CD4-positive, alpha-beta T cell (primary cell): ENCODE measurements at regions not wholly inside any gene's neighbourhood (a gene's known extent, or its start where the extent isn't known, plus 50 kb on each side); places are given as distances from the start of the nearest gene placed in this dataset.

ENCODE experiments used
- ATAC-seq: fragments of 200-7000 bp; cut with Tn5 transposase; one replicate; pipeline ENCODE4 v1.10.0; 2022; ENCODE audit warnings: mild to moderate bottlenecking; ENCODE audit not compliant: poor library complexity
- CTCF ChIA-PET: fragments of 350-600 bp; sonication (Branson Sonifier 250); formaldehyde crosslinking; loops from one replicate; lab custom pipeline; 2021; ENCODE audit warnings: antibody characterized with exemption, inconsistent platforms; lab: Charles Lee
- POLR2A ChIA-PET: fragments of 350-600 bp; sonication (Branson Sonifier 250); formaldehyde crosslinking; loops from one replicate; lab custom pipeline; 2021; ENCODE audit warnings: antibody characterized with exemption, inconsistent platforms; lab: Charles Lee
- DNase-seq, 14 experiments: peaks; one replicate each; pipeline ENCODE4 v3.0.0-alpha.2; 2013 to 2020; ENCODE audit warnings: mixed read lengths in 2 of 14
- H3K27ac ChIP-seq, 2 donors: one replicate each; pipeline versions ENCODE4 v1.5.1 to v1.7.0; 2013; ENCODE audit warnings: low read length in 2 of 2, low read depth in 1 of 2, mild to moderate bottlenecking in 1 of 2
- H3K27me3 ChIP-seq, 2 experiments: 1 replicate in 1 of 2; 2 replicates in 1 of 2; pipeline versions ENCODE4 v1.6.1 to v1.7.0; 2013; ENCODE audit warnings: low read length in 2 of 2, control low read depth in 1 of 2, mild to moderate bottlenecking in 1 of 2, moderate library complexity in 1 of 2; ENCODE audit not compliant: insufficient read depth in 2 of 2, control insufficient read depth in 1 of 2
- H3K36me3 ChIP-seq: one replicate; pipeline ENCODE4 v1.6.1; 2013; ENCODE audit warnings: low read length, control low read depth; ENCODE audit not compliant: insufficient read depth
- H3K4me1 ChIP-seq: one replicate; pipeline ENCODE4 v1.6.1; 2013; ENCODE audit warnings: low read length, control low read depth; ENCODE audit not compliant: insufficient read depth
- H3K4me3 ChIP-seq: one replicate; pipeline ENCODE4 v1.5.1; 2013; ENCODE audit warnings: mild to moderate bottlenecking, low read length, moderate library complexity
- H3K9me3 ChIP-seq, 2 experiments: 1 replicate in 1 of 2; 2 replicates in 1 of 2; pipeline versions ENCODE4 v1.6.1 to v1.7.0; 2013; ENCODE audit warnings: low read length in 2 of 2, mild to moderate bottlenecking in 2 of 2, control low read depth in 1 of 2, moderate library complexity in 1 of 2; ENCODE audit not compliant: control insufficient read depth in 1 of 2, insufficient read depth in 1 of 2
- H3K27ac Mint-ChIP-seq: one replicate; pipeline ENCODE4 v1.8.0; 2020; ENCODE audit warnings: mixed read lengths
- H3K27me3 Mint-ChIP-seq: one replicate; pipeline ENCODE4 v1.8.0; 2021; ENCODE audit warnings: mixed read lengths
- H3K36me3 Mint-ChIP-seq: one replicate; pipeline ENCODE4 v1.8.0; 2021; ENCODE audit warnings: low read depth, mixed read lengths
- H3K4me1 Mint-ChIP-seq: one replicate; pipeline ENCODE4 v1.8.0; 2021; ENCODE audit warnings: low read depth, mixed read lengths
- H3K4me3 Mint-ChIP-seq: one replicate; pipeline ENCODE4 v1.8.0; 2020; ENCODE audit warnings: mild to moderate bottlenecking, mixed read lengths
- H3K9me3 Mint-ChIP-seq: one replicate; pipeline ENCODE4 v1.8.0; 2020; ENCODE audit warnings: mixed read lengths
- CTCF ChIP-seq: fragments of 200-600 bp; IDR thresholded peaks from one replicate; pipeline ENCODE4 v1.8.0; 2022; ENCODE audit warnings: antibody characterized with exemption, mild to moderate bottlenecking
- intact Hi-C, 2 experiments: fragments of 100-400 bp; cut with DNase I in 1 of 2; cut with micrococcal nuclease in 1 of 2; formaldehyde crosslinking; loops; one replicate each; pipeline versions ENCODE4 v1.15.1 to v1.9.0; 2023 to 2025; cut with DNase I, micrococcal nuclease

GRCh38 chr13:90706631-90707030 lies 640.9 kb upstream of the MIR17HG start:
- no peaks in the 10 kb centered on the region for H3K9me3 ChIP-seq
- Mint-ChIP-seq H3K4me3 (no peak overlapping the region), H3K27ac (no peak overlapping the region), H3K4me1 (no peaks in the 10 kb centered on the region), H3K36me3 (no peaks in the 10 kb centered on the region), H3K27me3 (no peaks in the 10 kb centered on the region), H3K9me3 (peaks cover 3% of the 10 kb centered on the region)
- no peaks in the 10 kb centered on the region for H3K36me3 ChIP-seq
- H3K4me1 ChIP-seq = no peaks in the 10 kb centered on the region
- CTCF ChIA-PET = no interaction called here
- ATAC-seq (no peak), DNase-seq (no peak)
- intact Hi-C loops = no loop called here
- H3K4me3 ChIP-seq = no peak overlapping the region
- H3K27me3 ChIP-seq = no peaks in the 10 kb centered on the region
- TF ChIP-seq CTCF = no peak
- POLR2A ChIA-PET = no interaction called here
- no peak overlapping the region for H3K27ac ChIP-seq

- Mint-ChIP-seq H3K36me3 (no peaks in the 10 kb centered on the region), H3K4me1 (no peaks in the 10 kb centered on the region), H3K27ac (no peak overlapping the region), H3K4me3 (no peak overlapping the region), H3K27me3 (no peaks in the 10 kb centered on the region), H3K9me3 (peaks cover 3% of the 10 kb centered on the region)
- Histone ChIP-seq H3K4me1 (no peaks in the 10 kb centered on the region), H3K27ac (no peak overlapping the region), H3K4me3 (no peak overlapping the region), H3K9me3 (no peaks in the 10 kb centered on the region), H3K27me3 (no peaks in the 10 kb centered on the region), H3K36me3 (no peaks in the 10 kb centered on the region)
- no peak for TF ChIP-seq CTCF
- no peak for DNase-seq
- no peak for ATAC-seq
- intact Hi-C loops = no loop called here
- ChIA-PET POLR2A (no interaction called here), CTCF (no interaction called here)
These were observed 639.4 kb upstream of the MIR17HG start for GRCh38 chr13:90708128-90708527.

GRCh38 chr13:90709319-90709718 lies 638.2 kb upstream of the MIR17HG start:
- Histone ChIP-seq H3K36me3 (no peaks in the 10 kb centered on the region), H3K27me3 (no peaks in the 10 kb centered on the region), H3K9me3 (no peaks in the 10 kb centered on the region), H3K27ac (no peak overlapping the region), H3K4me3 (no peak overlapping the region), H3K4me1 (no peaks in the 10 kb centered on the region)
- no peak for TF ChIP-seq CTCF
- CTCF ChIA-PET = no interaction called here
- no peak overlapping the region for H3K4me3 Mint-ChIP-seq
- H3K27ac Mint-ChIP-seq = no peak overlapping the region
- POLR2A ChIA-PET = no interaction called here
- H3K4me1 Mint-ChIP-seq = no peaks in the 10 kb centered on the region
- DNase-seq (no peak), ATAC-seq (no peak)
- H3K36me3 Mint-ChIP-seq = no peaks in the 10 kb centered on the region
- no peaks in the 10 kb centered on the region for H3K27me3 Mint-ChIP-seq
- H3K9me3 Mint-ChIP-seq = peaks cover 2% of the 10 kb centered on the region
- intact Hi-C loops = no loop called here
